Colon (tissue), 2 donors: ENCODE measurements at regions not wholly inside any gene's neighbourhood (a gene's known extent, or its start where the extent isn't known, plus 50 kb on each side); places are given as distances from the start of the nearest gene placed in this dataset.
"Not testable (repeated sequence)": the region's sequence is repeated elsewhere in the genome, so short reads cannot be mapped to it uniquely, and the experiment has no call there.

Experiments
- FAIRE-seq: peaks from 2 replicates; lab custom pipeline; 2012; peaks lifted over from hg19 to GRCh38; lab: Jason Lieb, UNC
- donor health status: control.
- donor health status: control.

DNA sequence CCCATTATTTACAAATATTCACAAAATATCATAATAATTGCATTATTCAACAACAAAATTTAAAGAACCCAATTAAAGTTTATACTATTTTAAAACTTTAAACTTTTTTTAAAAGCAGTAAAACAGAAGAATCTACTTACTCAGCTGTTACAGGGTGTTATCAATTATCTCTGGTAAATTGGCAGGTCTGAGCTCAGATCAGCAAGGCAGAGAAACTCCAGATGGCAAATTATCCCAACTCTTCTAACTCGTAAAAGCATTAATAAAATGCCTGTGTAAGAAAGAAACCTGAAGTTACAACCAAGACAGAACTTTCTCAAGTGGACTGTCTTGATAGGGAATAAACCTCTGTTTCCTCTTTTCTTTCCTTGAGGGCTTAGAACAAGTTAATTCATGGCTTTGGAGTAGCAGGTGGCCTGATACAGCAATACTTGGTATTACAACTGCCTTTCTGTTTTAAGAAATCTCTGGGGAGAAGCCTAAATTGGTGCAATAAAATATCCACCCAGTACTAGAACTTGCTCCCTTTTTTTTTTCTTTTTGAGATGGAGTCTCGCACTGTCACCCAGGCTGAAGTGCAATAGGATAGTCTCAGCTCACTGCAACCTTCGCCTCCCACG is 275.3 kb upstream of the MKLN1 start:
- no peak for FAIRE-seq

DNA sequence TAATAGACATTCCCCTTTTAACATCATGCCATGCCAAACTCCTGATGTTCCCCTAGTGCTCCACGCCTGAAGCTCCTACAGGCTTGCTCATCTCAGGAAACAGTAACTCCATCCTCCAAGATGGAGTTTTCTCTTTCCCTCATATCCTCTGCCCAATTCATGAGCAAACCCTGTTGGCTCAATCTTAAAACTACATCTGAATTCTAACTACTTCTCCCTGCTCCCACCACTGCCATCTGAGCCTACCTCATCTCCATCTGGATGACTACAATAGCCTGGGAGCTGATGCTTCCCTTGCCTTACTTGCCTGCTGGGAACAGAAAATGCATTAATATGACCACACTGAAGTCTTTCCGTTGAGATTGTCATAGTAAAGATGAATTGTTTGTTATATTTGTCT is 271.7 kb upstream of the MKLN1 start:
- FAIRE-seq: no peak

DNA sequence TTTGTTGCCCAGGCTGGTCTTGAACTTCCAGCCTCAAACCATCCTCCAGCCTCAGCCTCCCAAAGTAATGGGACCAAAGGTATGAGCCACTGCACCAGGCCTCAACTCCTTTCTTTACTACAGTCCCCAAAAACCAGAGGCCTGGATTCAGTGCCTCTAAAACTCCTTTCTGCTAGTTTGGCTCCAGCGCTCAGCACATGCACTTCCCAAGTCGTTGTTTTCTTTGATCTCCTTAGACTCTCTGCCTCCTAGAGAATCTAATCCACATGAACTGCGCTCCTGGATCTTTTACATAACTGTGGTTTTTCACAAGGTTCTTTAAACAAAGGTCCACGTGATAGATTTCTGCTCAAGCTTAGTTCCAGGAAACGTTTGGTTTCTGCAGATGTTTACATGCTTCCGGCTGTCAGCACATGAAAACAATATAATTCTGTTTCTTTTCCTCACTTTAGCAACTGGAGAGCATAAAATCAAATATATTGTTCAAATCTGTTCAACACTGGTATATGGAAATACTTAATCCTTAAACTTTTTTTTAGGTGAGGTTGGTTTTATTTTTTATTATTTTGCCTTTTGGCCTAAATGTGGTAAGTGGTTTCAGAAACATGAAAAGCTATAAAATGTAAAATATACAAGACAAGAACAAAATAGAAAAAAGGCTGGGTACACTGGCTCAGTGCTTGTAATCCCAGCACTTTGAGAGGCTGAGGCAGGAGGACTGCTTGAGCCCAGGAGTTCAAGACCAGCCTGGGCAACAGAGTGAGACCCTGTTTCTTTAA is 270.5 kb upstream of the MKLN1 start:
- FAIRE-seq: peak; percentile 82

DNA sequence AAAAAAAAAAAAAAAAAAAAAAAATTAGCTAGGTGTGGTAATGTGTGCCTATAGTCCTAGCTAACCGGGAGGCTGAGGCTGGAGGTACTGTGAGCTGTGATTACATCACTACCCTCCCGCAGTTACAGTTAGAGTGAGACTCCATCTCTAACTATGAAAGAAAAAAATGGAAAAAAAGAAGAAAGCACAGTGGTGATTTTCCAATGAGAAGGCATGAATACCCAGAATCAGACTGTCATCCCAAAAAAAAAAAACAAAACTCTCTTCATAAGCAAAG is 269.9 kb upstream of the MKLN1 start:
- no peak for FAIRE-seq

DNA sequence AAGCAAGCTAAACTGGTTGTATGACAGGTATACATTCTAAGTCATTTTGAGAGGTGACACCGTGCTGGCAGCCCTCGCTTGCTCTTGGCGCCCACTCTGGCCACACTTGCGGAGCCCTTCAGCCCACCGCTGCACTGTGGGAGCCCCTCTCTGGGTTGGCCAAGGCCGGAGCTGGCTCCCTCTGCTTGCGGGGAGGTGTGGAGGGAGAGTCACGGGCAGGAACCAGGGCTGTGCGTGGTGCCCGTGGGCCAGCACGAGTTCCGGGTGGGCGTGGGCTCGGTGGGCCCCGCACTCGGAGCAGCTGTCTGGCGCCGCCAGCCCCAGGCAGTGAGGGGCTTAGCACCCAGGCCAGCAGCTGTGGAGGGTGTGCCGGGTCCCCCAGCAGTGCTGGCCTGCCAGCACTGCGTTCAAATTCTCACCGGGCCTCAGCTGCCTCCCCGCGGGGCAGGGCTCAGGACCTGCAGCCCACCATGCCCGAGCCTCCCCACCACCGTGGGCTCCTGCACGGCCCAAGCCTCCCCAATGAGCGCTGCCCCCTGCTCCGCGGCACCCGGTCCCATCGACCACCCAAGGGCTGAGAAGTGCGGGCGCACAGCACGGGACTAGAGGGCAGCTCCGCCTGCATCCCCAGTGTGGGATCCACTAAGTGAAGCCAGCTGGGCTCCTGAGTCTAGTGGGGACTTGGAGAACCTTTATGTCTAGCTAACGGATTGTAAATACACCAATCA is 269.0 kb upstream of the MKLN1 start:
- FAIRE-seq: not testable (repeated sequence)

DNA sequence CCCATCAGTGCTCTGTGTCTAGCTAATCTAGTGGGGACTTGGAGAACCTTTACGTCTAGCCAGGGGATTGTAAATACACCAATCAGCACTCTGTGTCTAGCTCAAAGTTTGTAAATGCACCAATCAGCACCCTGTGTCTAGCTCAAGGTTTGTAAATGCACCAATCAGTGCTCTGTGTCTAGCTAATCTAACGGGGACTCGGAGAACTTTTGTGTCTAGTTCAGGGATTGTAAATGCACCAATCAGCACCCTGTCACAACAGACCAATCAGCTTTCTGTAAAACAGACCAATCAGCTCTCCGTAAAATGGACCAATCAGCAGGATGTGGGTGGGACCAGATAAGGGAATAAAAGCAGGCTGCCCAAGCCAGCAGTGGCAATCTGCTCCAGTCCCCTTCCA is 268.3 kb upstream of the MKLN1 start:
- FAIRE-seq: not testable (repeated sequence)

DNA sequence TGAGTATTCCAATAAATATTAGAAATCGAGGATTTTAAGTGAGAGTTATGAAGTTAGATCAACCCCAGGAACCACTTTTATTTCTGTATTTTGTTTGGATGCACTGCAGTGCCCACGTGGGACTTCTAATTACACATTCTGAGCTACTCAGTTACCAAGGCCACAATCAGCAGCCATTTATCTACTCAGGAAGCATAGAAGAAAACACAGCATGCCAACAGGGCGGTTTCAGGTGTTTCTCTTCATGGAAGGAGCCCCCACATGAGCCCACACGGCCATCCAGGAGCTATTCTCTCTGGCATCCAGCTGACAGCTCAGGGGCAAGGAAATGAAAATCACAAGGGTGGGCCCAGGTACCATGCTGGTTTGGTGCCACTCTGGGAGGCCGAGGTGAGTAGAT is 266.5 kb upstream of the MKLN1 start:
- no peak for FAIRE-seq

DNA sequence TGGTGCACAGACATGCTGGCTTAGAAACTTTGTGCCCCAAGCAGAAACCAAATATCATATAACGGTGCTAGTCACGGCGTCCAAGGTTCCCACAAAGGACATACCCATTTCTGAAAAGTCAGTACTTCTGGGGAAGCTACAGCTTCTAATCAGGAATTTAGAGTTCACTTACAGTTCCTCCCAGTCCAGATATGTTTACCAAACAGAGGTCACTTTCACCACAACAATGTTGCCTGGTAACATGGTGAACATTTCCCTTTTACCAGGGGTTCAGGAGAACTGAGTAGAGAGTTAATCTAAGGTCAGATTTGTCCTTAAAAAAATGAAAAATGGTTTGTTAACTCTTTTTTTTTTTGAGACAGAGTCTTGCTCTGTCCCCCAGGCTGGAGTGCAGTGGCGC is 265.9 kb upstream of the MKLN1 start:
- FAIRE-seq: no peak

DNA sequence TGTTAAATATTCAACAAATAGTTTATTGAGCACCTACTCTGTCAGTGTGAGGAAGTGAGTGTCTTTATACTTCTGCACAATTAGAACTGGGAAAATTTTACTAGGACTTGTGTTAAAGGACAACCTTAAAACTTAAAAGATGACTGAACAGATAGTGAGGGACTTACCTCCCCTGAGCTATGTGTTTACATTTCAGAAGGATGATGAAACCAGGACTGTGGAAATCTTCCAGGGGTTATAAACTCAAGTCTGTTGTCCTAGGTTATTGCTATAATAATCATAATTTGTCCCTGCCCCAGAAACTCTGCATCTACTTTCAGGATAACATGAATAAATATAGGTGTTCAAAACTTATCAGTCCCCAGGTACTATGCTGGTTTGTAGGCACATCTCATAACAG is 261.0 kb upstream of the MKLN1 start:
- FAIRE-seq: no peak

DNA sequence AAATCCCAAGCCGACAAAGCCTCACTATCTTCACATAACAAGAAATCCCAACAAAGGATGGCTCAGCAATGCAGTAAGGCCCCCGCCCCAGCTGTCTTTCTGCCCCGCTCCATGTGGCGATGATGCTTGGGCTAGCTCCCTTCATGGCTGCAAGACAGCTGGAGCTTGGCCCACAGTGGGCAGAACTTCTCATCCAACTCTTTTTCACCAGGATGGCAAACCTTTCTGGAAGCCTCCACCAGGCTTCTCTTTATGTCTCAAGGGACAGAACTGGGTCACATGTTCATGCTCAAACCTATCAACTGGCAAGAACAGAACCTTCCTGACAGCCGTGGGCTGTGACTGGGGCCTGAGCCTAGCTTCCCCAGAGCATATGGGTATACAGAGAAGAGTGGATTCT is 260.5 kb upstream of the MKLN1 start:
- FAIRE-seq: no peak

DNA sequence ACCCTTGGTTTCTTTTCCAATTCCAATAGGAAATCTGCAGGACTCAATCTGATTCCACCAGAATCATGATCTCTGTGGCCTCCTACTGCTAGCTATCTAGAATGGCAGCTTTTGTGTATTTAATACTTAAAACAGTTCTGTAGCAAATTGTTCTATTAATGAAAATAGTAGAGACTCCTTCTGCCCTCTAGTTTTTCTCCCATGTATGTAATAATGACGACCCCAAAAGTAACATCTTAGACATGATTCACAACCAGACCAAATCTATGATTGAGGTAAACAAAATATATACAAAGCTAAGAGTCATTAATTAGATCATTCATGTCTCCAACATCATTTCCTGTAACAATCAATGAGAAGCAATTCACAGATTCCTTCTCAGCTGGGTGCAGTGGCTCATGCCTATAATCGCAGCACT is 259.1 kb upstream of the MKLN1 start:
- FAIRE-seq: no peak

DNA sequence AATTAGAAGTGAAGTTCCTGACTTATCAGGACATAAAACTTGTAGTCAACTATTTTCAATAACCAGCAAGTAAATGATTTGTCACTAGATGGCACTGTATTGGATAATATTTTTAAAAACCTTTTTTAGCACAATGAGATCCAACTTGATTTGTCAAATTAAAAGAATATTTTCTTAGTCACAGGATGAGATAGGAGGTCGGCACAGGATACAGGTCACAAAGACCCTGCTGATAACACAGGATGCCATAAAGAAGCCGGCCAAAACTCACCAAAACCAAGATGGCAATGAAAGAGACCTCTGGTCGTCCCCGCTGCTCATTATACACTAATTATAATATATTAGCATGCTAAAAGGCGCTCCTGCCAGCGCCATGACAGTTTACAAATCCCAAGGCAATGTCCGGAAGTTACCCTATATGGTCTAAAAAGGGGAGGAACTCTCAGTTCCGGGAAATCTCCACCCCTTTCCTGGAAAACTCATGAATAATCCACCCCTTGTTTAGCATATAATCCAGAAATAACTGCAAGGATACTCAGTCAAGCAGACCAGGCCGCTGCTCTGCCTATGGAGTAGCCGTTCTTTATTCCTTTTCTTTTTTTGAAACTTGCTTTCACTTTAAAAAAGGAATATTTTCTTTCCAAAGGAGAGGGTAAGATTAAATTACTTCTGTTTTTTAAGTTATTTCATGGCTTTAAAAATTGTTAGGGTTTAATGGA is 255.7 kb upstream of the MKLN1 start:
- peak; percentile 38 for FAIRE-seq

DNA sequence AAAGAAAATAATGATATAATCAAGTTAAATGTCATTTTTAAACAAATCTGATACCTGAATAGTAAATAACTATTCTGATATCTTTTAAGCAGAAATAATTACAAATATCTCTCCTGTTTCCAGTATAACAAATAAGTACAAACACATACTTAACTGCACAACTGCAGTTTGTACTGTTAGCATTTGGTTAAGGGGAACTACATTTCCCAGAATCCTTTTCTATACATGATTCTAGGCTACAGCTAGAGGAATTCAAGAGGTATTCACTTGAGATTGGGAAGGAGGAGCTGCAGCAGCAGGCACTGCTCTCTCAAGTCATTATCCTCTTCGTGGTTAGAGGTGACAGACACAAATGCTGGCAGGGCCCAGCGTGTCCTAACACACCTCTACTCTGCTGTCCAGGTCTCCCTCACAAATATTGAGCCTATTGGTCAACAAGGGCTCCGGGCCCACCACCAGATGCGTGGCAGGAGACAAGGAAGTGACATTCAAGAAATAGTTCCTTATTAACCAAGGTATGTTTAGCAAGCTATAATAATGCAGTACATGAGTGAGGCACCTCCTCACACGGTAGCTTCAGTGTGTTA is 255.1 kb upstream of the MKLN1 start:
- FAIRE-seq: no peak

DNA sequence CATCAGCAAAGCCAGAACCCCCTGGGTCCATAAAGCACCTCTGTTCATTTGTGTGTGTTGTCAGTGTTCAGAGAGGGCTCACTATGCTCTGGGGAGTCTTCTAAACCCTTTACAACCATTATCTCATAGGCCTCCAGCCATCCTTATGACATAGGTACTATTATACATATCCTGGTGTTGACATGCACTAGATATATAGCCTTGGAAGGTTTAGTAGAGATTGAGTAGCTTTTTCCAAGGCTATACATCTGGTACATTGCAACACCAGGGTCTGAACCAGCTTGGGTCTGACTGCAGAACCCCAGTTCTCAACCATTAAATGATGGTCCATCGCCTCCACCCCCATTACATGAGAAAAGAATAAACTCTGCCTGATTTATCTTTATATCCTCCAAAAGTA is 253.6 kb upstream of the MKLN1 start:
- no peak for FAIRE-seq

DNA sequence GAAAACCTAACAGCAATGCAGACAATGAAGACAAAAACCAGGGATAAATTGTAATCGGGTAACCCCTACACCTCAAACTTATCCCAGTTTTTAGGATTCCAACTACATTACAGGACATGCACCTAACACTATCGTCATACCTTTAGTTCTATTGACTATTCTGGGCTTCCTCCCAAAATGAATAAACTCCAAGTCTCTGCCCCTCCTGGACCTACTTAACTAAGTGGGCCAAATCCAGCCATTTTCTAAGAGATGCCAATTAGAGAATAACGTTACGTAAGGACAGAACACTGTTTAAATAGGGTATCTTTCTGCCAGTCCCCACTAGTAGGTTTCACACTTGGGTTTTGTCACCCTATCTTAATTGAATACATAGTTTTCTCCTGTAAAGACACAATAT is 253.1 kb upstream of the MKLN1 start:
- FAIRE-seq: no peak

DNA sequence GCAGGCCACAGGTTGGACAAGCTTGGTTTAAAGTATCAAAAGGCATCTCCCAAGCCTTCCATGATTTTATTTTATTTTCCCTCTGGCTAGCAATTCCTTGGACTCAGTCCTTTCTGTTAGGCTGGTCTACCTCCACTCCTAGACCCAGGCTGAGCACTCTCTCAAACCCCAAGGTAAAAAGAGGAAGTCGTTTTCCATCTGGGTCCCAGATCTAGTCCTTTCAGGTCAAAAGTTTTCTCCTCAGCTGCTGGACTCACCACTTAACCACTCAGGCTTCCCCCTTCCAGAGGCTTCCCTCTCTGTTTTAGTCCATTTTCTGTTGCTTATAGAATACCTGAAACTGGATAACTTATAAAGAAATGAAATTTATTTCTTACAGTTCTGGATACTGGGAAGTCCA is 252.3 kb upstream of the MKLN1 start:
- FAIRE-seq: no peak

DNA sequence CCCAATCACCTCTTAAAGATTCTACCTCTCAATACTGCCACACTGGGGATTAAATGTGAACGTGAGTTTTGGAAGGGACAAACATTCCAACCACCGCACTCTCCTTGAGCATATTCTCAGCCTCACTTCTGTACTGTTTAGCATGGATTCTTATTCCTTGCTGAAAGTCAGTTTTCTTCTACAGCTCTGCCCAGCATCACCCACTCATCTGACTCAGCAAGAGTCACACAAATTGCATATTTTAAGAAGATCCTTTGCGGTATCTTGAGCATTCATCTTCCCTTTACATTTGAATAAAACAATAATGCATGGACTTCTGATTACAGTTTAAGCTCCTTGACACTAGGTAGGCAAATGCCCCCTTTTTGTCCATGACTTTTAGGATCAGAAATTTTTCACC is 251.6 kb upstream of the MKLN1 start:
- FAIRE-seq: no peak

DNA sequence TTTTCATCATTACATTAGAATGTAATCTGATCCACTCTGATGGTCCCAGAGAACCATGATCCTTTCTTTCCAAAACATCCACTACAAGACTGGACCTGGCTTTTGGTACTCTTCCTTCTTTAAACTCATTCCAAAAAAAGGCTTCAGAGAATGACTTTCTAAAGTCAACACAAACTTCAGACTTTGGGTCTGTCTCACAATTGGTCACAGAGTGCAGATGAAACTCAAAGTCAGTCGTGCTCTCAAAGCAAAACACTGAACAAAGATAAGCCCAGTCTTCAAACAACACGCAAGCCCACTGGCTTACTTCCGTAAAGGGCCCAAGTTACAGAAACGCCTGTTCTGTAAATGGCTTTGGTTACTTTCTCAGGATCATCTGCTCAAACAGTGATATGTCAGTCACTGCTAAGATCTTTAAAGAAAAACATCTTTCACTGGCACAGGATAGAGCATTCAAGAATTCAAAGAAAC is 250.9 kb upstream of the MKLN1 start:
- FAIRE-seq: no peak

DNA sequence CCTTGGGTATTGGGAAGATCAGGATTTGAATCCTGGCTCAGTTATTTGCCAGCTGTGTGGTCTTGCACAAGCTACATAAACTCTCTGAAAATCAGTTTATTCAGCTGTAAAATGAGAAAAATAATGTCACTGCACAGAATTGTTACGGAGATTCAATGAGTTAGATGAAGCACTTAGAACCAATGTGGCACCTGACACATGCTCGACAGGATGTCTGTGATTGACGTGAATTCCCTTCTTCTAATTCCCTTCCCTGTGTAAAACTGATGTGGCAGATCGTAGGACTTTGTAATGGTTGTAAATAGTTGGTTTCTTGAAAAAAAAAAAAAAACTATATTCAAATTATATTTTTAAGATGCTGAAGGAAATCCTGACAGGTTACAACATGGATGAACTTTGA is 249.9 kb upstream of the MKLN1 start:
- no peak for FAIRE-seq

DNA sequence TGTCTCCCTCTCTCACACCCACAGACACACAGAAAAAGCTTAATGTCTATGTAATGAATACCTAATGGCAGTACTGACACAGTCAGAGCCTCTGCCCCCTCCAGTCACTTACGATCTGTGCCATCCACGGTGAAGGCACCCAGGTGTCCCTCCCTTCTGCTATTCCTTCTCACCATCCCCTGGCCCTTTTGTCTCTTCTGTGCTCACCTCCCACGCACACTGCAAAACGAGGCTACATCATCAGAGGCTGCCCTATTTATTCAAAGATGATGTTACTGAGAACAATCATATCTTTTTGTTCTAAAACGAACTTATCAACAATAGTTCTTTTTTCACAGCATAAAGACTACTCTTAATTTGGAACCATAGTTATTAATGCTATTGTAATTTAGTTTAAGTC is 246.9 kb upstream of the MKLN1 start:
- FAIRE-seq: no peak

DNA sequence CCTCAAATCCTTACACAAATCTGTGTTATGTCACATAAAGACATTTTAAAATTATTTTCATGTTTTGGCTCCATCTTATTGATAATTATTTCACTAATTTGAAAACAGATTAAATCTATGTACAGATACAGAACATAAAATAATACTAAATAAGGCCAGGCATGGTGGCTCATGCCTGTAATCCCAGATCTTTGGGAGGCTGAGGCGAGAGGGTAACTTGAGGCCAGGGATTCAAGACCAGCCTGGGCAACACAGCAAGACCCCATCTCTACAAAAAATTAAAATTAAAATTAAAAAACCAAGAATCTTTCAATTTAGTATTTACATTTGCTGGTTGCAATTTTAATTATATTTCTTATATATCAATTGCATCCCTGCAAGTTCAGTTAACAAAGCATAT is 246.4 kb upstream of the MKLN1 start:
- no peak for FAIRE-seq

DNA sequence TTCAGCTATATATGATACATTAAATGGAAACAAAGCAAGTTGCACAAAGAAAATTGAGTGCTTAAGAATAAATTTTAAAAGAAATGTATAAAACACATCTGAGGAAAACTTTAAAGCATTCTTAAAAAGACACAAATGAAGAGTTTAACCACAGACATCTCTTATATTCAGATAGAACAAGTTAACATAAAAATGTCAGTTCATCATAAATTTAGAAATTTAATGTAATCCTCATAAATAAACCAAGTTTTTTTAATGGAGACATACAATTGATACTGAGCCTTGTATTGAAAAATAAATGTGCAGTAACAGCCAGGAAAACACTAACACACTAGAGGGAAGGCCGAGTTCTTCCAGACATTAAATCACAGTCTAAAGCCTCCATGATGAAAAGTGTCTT is 243.9 kb upstream of the MKLN1 start:
- FAIRE-seq: no peak

DNA sequence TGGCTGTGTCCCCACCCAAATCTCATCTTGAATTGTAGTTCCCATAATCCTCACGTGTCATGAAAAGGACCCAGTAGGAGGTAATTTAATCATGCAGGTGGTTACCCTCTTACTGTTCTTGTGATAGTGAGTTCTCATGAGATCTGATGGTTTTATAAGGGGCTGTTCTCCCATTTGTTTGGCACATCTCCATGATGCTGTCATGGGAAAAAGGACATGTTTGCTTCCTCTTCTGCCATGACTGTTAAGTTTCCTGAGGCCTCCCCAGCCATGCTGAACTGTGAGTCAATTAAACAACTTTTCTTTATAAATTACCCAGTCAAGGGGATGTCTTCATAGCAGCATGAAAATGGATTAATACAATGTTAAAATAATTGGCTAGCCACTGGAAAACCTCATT is 243.3 kb upstream of the MKLN1 start:
- FAIRE-seq: not testable (repeated sequence)
